GM12878 (cell line): ENCODE measurements at regions not wholly inside any gene's neighbourhood (a gene's known extent, or its start where the extent isn't known, plus 50 kb on each side); places are given as distances from the start of the nearest gene placed in this dataset.

Source experiments
- ATAC-seq: fragments of 200-7000 bp; cut with Tn5 transposase; 3 replicates; pipeline ENCODE4 v1.9.1; 2020; ENCODE audit warnings: mild to moderate bottlenecking, moderate library complexity
- BruUV-seq: library from RNA; stranded (reverse); fragments of 400-500 nt; replicated peaks from 2 replicates; lab custom pipeline; 2021; lab: Mats Ljungman, UMichigan
- CTCF ChIA-PET: fragments of 300-600 bp; sonication (Branson Sonifier 250); formaldehyde crosslinking; extraction: SDS; loops from one replicate; lab custom pipeline; 2021; ENCODE audit warnings: inconsistent platforms; lab: Yijun Ruan, JAX
- POLR2A ChIA-PET: fragments of 350-600 bp; formaldehyde crosslinking; extraction: SDS; loops from one replicate; lab custom pipeline; 2021; ENCODE audit warnings: inconsistent platforms; lab: Charles Lee
- RAD21 ChIA-PET: fragments of 300-600 bp; sonication (Branson Sonifier 250); formaldehyde crosslinking; loops from one replicate; lab custom pipeline; 2023; ENCODE audit warnings: antibody characterized with exemption; ENCODE audit not compliant: unreplicated experiment; lab: Charles Lee
- SMC1A ChIA-PET: fragments of 300-600 bp; sonication (Branson Sonifier 250); formaldehyde crosslinking; loops from one replicate; lab custom pipeline; 2023; ENCODE audit not compliant: unreplicated experiment, uncharacterized antibody; lab: Charles Lee
- DNase-seq: peaks from one replicate; pipeline ENCODE4 v3.0.0-alpha.2; 2011; ENCODE audit warnings: low read depth, low spot score
- FAIRE-seq: peaks from 3 replicates; lab custom pipeline; 2011; peaks lifted over from hg19 to GRCh38; lab: Jason Lieb, UNC
- H2AFZ ChIP-seq: 2 replicates; pipeline ENCODE4 v1.6.0; 2011; ENCODE audit warnings: low read depth, low read length, control low read depth; ENCODE audit not compliant: control insufficient read depth
- H3K27ac ChIP-seq: 2 replicates; pipeline ENCODE4 v1.5.1; 2011; ENCODE audit warnings: control low read depth; ENCODE audit not compliant: control insufficient read depth, insufficient read depth
- H3K27me3 ChIP-seq, 2 experiments: replicated peaks in 1 of 2; 2 replicates each; pipeline versions ENCODE4 v1.6.0 to v1.6.1; 2011; ENCODE audit warnings: low read length in 1 of 2; ENCODE audit not compliant: control insufficient read depth in 2 of 2, insufficient read depth in 2 of 2
- H3K36me3 ChIP-seq, 2 experiments: 2 replicates each; pipeline ENCODE4 v1.5.1; 2011; ENCODE audit warnings: low read length in 1 of 2; ENCODE audit not compliant: control insufficient read depth in 2 of 2, insufficient read depth in 2 of 2
- H3K4me1 ChIP-seq: 2 replicates; pipeline ENCODE4 v1.6.1; 2011; ENCODE audit warnings: mild to moderate bottlenecking, low read length, moderate library complexity, mixed read lengths; ENCODE audit not compliant: control insufficient read depth, insufficient read depth
- H3K4me2 ChIP-seq: 2 replicates; pipeline ENCODE4 v1.6.0; 2011; ENCODE audit warnings: control low read depth; ENCODE audit not compliant: control insufficient read depth, insufficient read depth
- H3K4me3 ChIP-seq: fragments of 200-600 bp; sonication (generic); 2 replicates; pipeline ENCODE4 v1.5.1; 2016
- H3K79me2 ChIP-seq: 2 replicates; pipeline ENCODE4 v1.6.0; 2011; ENCODE audit warnings: low read length; ENCODE audit not compliant: control insufficient read depth, insufficient read depth
- H3K9ac ChIP-seq: 2 replicates; pipeline ENCODE4 v1.8.0; 2011; ENCODE audit warnings: low read length, control low read depth, mixed read lengths; ENCODE audit not compliant: control insufficient read depth, insufficient read depth
- H3K9me3 ChIP-seq: replicated peaks from 3 replicates; pipeline ENCODE4 v1.5.1; 2011; ENCODE audit warnings: mild to moderate bottlenecking, low read length; ENCODE audit not compliant: control insufficient read depth, insufficient read depth
- H4K20me1 ChIP-seq: 2 replicates; pipeline ENCODE4 v1.6.0; 2011; ENCODE audit not compliant: control insufficient read depth, insufficient read depth
- ASH2L ChIP-seq: fragments of 300-600, 200-600 bp; sonication (generic); IDR thresholded peaks from 2 replicates; pipeline ENCODE4 v1.6.1; 2017; ENCODE audit warnings: low read depth, mild to moderate bottlenecking, borderline replicate concordance
- BMI1 ChIP-seq: fragments of 450-650 bp; IDR thresholded peaks from 2 replicates; pipeline ENCODE4 v1.6.1; 2016; ENCODE audit warnings: mild to moderate bottlenecking, moderate library complexity, borderline replicate concordance
- CEBPB ChIP-seq, 2 experiments: fragments of 150-350 bp in 1 of 2; IDR thresholded peaks; 2 replicates each; pipeline ENCODE4 v1.6.1; 2012 to 2014; ENCODE audit warnings: low read depth in 2 of 2, low read length in 2 of 2, borderline replicate concordance in 1 of 2, inconsistent platforms in 1 of 2
- EZH2 ChIP-seq: IDR thresholded peaks from 2 replicates; pipeline ENCODE4 v1.6.1; 2012; ENCODE audit warnings: low read depth, mild to moderate bottlenecking, control low read depth, inconsistent platforms, low read length, borderline replicate concordance; ENCODE audit not compliant: control insufficient read depth
- FOXK2 ChIP-seq: fragments of 450-650 bp; IDR thresholded peaks from 2 replicates; pipeline ENCODE4 v1.6.1; 2017; ENCODE audit warnings: mild to moderate bottlenecking, moderate library complexity
- HDAC2 ChIP-seq: fragments of 200-600 bp; sonication (generic); IDR thresholded peaks from 2 replicates; pipeline ENCODE4 v1.6.1; 2017
- IKZF2 ChIP-seq, 2 experiments: fragments of 450-650 bp; IDR thresholded peaks; 2 replicates each; pipeline ENCODE4 v1.6.1; 2017; ENCODE audit warnings: mild to moderate bottlenecking in 2 of 2, moderate library complexity in 2 of 2
- KLF5 ChIP-seq: fragments of 450-650 bp; IDR thresholded peaks from 2 replicates; pipeline ENCODE4 v1.6.1; 2014; ENCODE audit warnings: mild to moderate bottlenecking; ENCODE audit not compliant: partially characterized antibody
- PML ChIP-seq: IDR thresholded peaks from 2 replicates; pipeline ENCODE4 v1.6.1; 2012; ENCODE audit warnings: low read length, inconsistent platforms
- WGBS: methylation state at CpG from one replicate; pipeline ENCODE4 v1.1.6; 2016; ENCODE audit warnings: low lambda C conversion rate; ENCODE audit not compliant: insufficient replicate concordance, insufficient coverage; ENCODE audit errors: missing lambda C conversion rate; 5-methylcytosine and 5-hydroxymethylcytosine counted together
- in situ Hi-C: fragments of 300-500 bp; cut with MboI; formaldehyde crosslinking; loops from 9 replicates; pipeline ENCODE4 v1.14.3; 2018; ENCODE audit warnings: mixed read lengths
- intact Hi-C: fragments of 100-400 bp; cut with micrococcal nuclease; formaldehyde crosslinking; loops from one replicate; pipeline ENCODE4 v1.14.2; 2022; ENCODE audit not compliant: unreplicated experiment
- TF ChIP-seq, protein P1 (sequence below): fragments of 150-350 bp; IDR thresholded peaks from 2 replicates; pipeline ENCODE4 v1.6.1; 2014; ENCODE audit warnings: mild to moderate bottlenecking, low read depth, low read length

- WGBS: 39% methylated on average over 3 of the region's 3 CpGs
- TF ChIP-seq EZH2: no peak
- no peak for TF ChIP-seq HDAC2
- TF ChIP-seq, protein P1, sequence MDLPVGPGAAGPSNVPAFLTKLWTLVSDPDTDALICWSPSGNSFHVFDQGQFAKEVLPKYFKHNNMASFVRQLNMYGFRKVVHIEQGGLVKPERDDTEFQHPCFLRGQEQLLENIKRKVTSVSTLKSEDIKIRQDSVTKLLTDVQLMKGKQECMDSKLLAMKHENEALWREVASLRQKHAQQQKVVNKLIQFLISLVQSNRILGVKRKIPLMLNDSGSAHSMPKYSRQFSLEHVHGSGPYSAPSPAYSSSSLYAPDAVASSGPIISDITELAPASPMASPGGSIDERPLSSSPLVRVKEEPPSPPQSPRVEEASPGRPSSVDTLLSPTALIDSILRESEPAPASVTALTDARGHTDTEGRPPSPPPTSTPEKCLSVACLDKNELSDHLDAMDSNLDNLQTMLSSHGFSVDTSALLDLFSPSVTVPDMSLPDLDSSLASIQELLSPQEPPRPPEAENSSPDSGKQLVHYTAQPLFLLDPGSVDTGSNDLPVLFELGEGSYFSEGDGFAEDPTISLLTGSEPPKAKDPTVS: no peak
- TF ChIP-seq PML: no peak
- TF ChIP-seq CEBPB (IDR thresholded peaks at IDR 0.05; ENCODE audit: borderline replicate concordance in 1 of 2, low read depth in 2 of 2, low read length in 2 of 2): no peak
- TF ChIP-seq FOXK2: no peak
- TF ChIP-seq KLF5: no peak
- no peak for TF ChIP-seq ASH2L
- no peak for TF ChIP-seq IKZF2 (IDR thresholded peaks at IDR 0.05)
- no peak for TF ChIP-seq BMI1
- TF ChIP-seq, all 136 proteins: peak for 0
- no peak for DNase-seq
- SMC1A ChIA-PET: no interaction called here
- RAD21 ChIA-PET: no interaction called here
- Histone ChIP-seq H3K4me1 (no peaks in the 10 kb centered on the region), H3K9me3 (no peaks in the 10 kb centered on the region), H3K4me2 (no peak overlapping the region), H3K9ac (no peak overlapping the region), H3K27me3 (peaks cover 0 to 3% of the 10 kb centered on the region in 2 experiments), H3K36me3 (no peaks in the 10 kb centered on the region), H4K20me1 (no peaks in the 10 kb centered on the region), H3K4me3 (no peak overlapping the region), H3K27ac (no peak overlapping the region), H2AFZ (no peak overlapping the region), H3K79me2 (no peaks in the 10 kb centered on the region)
- in situ Hi-C loops (no loop called here), intact Hi-C loops (no loop called here)
- no TSS peak for BruUV-seq
- CTCF ChIA-PET: interaction anchor here (2.1 kb wide), 1 partner anchor 75 kb away, joined by 6 read pairs; no protein-coding TSS in a partner anchor
- POLR2A ChIA-PET: no interaction called here
- no peak for FAIRE-seq
- ATAC-seq: no peak
These were observed 75.9 kb upstream of the PCSK6 start for GRCh38 chr15:101565377-101565776.
